ENCODE measurements at regions not wholly inside any gene's neighbourhood (a gene's known extent, or its start where the extent isn't known, plus 50 kb on each side); places are given as distances from the start of the nearest gene placed in this dataset.

DNA sequence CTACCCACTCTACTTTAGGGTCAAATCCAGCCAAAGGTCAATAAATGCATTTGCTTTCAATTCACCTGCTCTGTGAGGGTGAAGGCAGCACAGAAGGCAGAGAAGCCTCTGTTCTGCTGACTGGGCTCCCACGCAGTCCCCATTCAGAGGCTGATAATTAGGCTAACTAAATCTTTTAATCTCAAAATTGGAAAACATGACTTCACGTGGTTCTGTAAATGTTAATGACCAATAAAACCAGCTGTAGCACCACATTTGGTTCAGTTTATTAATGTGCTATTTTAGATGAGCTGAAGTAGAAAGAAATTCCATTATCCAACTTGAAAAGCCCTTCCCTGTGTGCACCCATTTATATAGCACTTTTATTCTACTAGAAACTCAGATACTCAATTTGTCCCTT lies 310.6 kb downstream of the C1D start:
- TF ChIP-seq, protein P1, sequence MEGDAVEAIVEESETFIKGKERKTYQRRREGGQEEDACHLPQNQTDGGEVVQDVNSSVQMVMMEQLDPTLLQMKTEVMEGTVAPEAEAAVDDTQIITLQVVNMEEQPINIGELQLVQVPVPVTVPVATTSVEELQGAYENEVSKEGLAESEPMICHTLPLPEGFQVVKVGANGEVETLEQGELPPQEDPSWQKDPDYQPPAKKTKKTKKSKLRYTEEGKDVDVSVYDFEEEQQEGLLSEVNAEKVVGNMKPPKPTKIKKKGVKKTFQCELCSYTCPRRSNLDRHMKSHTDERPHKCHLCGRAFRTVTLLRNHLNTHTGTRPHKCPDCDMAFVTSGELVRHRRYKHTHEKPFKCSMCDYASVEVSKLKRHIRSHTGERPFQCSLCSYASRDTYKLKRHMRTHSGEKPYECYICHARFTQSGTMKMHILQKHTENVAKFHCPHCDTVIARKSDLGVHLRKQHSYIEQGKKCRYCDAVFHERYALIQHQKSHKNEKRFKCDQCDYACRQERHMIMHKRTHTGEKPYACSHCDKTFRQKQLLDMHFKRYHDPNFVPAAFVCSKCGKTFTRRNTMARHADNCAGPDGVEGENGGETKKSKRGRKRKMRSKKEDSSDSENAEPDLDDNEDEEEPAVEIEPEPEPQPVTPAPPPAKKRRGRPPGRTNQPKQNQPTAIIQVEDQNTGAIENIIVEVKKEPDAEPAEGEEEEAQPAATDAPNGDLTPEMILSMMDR (IDR thresholded peaks at IDR 0.05) = no peak
- TF ChIP-seq POLR2A (IDR thresholded peaks at IDR 0.05) = no peak

Measured in tibial nerve (tissue), 3 donors.